ENCODE measurements at regions not wholly inside any gene's neighbourhood (a gene's known extent, or its start where the extent isn't known, plus 50 kb on each side); places are given as distances from the start of the nearest gene placed in this dataset.
"Not testable (repeated sequence)": the region's sequence is repeated elsewhere in the genome, so short reads cannot be mapped to it uniquely, and the experiment has no call there.

DNA sequence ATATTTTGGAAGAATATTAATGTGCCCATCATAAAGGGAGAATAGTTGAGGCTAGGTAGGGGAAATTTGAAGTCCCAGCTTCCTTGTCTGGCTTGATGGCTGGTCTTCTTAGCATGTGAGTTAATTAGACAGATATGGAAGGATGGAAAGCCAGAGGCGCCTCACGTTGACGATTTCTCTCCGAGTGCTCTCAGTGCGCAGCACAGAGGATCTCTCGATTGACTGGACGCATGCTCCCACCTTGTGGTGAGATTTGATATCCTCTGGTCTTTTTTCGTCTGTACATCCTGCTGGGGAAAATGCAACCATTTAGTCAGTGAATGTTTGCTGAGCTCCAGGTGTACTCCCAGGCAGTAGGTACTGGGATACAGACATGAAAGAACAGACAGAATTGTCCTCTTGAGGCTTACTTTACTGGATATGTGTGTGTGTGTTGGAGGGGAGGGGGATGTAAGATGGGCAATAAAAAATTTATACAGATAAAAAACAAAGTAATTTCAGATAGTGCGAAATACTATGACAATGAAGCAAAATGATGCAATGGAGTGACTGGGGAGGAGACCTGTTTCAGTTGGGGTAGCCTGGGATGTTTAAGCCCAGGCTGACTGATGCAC lies 66.9 kb upstream of the ZNG1B start:
- Histone ChIP-seq H3K4me2 (no peak overlapping the region), H3K4me3 (no peak overlapping the region), H3K36me3 (replicated peaks; ENCODE audit: insufficient read depth, low read depth) (no peaks in the 10 kb centered on the region), H3K79me2 (no peaks in the 10 kb centered on the region), H3K4me1 (ENCODE audit: insufficient read depth) (no peaks in the 10 kb centered on the region), H3K9me3 (ENCODE audit: low read depth) (no peaks in the 10 kb centered on the region), H4K20me1 (ENCODE audit: insufficient read depth, poor library complexity, severe bottlenecking) (no peaks in the 10 kb centered on the region), H3K9me2 (replicated peaks; ENCODE audit: insufficient read depth) (no peaks in the 10 kb centered on the region), H3K27ac (no peak overlapping the region), H2AFZ (no peak overlapping the region), H3K27me3 (no peaks in the 10 kb centered on the region)
- WGBS (ENCODE audit: low lambda C conversion rate, missing lambda C conversion rate), result 12% methylated on average over 9 of the region's 9 CpGs
- TF ChIP-seq, protein P1, sequence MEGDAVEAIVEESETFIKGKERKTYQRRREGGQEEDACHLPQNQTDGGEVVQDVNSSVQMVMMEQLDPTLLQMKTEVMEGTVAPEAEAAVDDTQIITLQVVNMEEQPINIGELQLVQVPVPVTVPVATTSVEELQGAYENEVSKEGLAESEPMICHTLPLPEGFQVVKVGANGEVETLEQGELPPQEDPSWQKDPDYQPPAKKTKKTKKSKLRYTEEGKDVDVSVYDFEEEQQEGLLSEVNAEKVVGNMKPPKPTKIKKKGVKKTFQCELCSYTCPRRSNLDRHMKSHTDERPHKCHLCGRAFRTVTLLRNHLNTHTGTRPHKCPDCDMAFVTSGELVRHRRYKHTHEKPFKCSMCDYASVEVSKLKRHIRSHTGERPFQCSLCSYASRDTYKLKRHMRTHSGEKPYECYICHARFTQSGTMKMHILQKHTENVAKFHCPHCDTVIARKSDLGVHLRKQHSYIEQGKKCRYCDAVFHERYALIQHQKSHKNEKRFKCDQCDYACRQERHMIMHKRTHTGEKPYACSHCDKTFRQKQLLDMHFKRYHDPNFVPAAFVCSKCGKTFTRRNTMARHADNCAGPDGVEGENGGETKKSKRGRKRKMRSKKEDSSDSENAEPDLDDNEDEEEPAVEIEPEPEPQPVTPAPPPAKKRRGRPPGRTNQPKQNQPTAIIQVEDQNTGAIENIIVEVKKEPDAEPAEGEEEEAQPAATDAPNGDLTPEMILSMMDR (IDR thresholded peaks at IDR 0.05; ENCODE audit: poor library complexity), result peak; percentile 85
- TF ChIP-seq EZH2phosphoT487 (IDR thresholded peaks at IDR 0.05; ENCODE audit: low read depth, severe bottlenecking, unreplicated experiment), result no peak
- peak; percentile 84 for DNase-seq (ENCODE audit: low spot score)

- H3K9me3 ChIP-seq (ENCODE audit: low read depth), result no peaks in the 10 kb centered on the region
- H3K4me3 ChIP-seq, result no peak overlapping the region
- no peaks in the 10 kb centered on the region for H3K79me2 ChIP-seq
- no peaks in the 10 kb centered on the region for H4K20me1 ChIP-seq (ENCODE audit: insufficient read depth, poor library complexity, severe bottlenecking)
- TF ChIP-seq, protein P1 (IDR thresholded peaks at IDR 0.05; ENCODE audit: poor library complexity), result no peak
- TF ChIP-seq EZH2phosphoT487 (IDR thresholded peaks at IDR 0.05; ENCODE audit: low read depth, severe bottlenecking, unreplicated experiment) (no peak), EZH2 (IDR thresholded peaks at IDR 0.05; ENCODE audit: borderline replicate concordance) (no peak)
- no peaks in the 10 kb centered on the region for H3K9me2 ChIP-seq (replicated peaks; ENCODE audit: insufficient read depth)
- H3K4me2 ChIP-seq, result no peak overlapping the region
- no peak overlapping the region for H3K27ac ChIP-seq
- H3K4me1 ChIP-seq (ENCODE audit: insufficient read depth), result no peaks in the 10 kb centered on the region
- no peaks in the 10 kb centered on the region for H3K36me3 ChIP-seq (replicated peaks; ENCODE audit: insufficient read depth, low read depth)
- H3K27me3 ChIP-seq, result no peaks in the 10 kb centered on the region
- H2AFZ ChIP-seq, result no peak overlapping the region
- WGBS (ENCODE audit: low lambda C conversion rate, missing lambda C conversion rate), result 70% methylated on average over 5 of the region's 5 CpGs
- no peak for DNase-seq (ENCODE audit: low spot score)
These were observed 67.5 kb upstream of the ZNG1B start for GRCh38 chr2:113370030-113370429.

DNA sequence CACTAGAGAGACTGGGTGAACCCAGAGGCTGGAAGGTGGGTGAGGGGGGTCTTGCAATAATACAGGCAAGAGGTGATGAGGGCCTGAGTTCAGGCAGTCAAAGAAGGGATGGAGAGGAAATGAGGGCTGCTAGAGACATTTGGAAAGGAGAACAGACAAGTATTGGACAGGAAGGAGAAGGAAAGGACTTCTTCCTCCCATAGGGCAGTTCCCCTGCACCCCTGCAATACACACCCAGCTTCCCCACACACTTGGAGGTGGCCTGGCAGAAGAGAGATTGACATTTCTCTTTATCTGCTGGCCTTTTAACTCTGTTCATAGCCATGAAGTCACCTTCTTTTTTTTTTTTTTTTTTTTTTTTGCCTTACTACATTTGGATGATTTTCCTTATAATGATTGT lies 68.9 kb upstream of the ZNG1B start:
- H3K27ac ChIP-seq; H3K27me3 ChIP-seq; H3K4me2 ChIP-seq; H3K9me2 ChIP-seq (replicated peaks; ENCODE audit: insufficient read depth); DNase-seq (ENCODE audit: low spot score); H3K79me2 ChIP-seq; H2AFZ ChIP-seq; H3K36me3 ChIP-seq (replicated peaks; ENCODE audit: insufficient read depth, low read depth); H3K4me1 ChIP-seq (ENCODE audit: insufficient read depth); H3K9me3 ChIP-seq (ENCODE audit: low read depth); H4K20me1 ChIP-seq (ENCODE audit: insufficient read depth, poor library complexity, severe bottlenecking); H3K4me3 ChIP-seq: not testable (repeated sequence)

- not testable (repeated sequence) for H3K79me2 ChIP-seq; H3K27me3 ChIP-seq; H3K27ac ChIP-seq; DNase-seq (ENCODE audit: low spot score); H3K9me3 ChIP-seq (ENCODE audit: low read depth); H3K9me2 ChIP-seq (replicated peaks; ENCODE audit: insufficient read depth); H2AFZ ChIP-seq; H3K4me1 ChIP-seq (ENCODE audit: insufficient read depth); H3K36me3 ChIP-seq (replicated peaks; ENCODE audit: insufficient read depth, low read depth); H4K20me1 ChIP-seq (ENCODE audit: insufficient read depth, poor library complexity, severe bottlenecking); H3K4me3 ChIP-seq; H3K4me2 ChIP-seq
- 57% methylated on average over 4 of the region's 4 CpGs for WGBS (ENCODE audit: low lambda C conversion rate, missing lambda C conversion rate)
These were observed 70.7 kb upstream of the ZNG1B start for GRCh38 chr2:113366821-113367220.

DNA sequence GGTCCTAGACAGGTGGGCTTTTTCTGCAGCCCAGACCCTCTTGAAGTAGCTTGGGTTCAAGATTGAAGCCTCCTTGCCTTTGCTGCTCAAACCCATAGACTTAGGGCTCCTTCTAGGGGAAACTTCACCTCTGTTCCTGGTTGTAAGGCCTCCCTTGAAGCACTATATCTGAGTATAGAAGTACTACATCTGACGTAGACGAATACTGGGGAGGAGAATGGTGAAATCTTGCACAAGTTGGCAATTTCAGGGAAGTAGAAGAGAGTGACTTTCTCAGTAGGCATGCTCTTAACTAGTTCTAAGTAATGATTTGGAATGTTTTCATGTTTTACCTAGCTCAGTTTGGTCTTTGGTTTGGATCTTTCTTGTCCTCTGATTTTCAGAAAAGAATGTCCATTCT lies 71.7 kb upstream of the ZNG1B start:
- H3K9me3 ChIP-seq (ENCODE audit: low read depth); H3K4me3 ChIP-seq; H3K79me2 ChIP-seq; DNase-seq (ENCODE audit: low spot score); H3K4me1 ChIP-seq (ENCODE audit: insufficient read depth); H3K27ac ChIP-seq; H3K27me3 ChIP-seq; H2AFZ ChIP-seq; H4K20me1 ChIP-seq (ENCODE audit: insufficient read depth, poor library complexity, severe bottlenecking); H3K4me2 ChIP-seq; H3K9me2 ChIP-seq (replicated peaks; ENCODE audit: insufficient read depth); H3K36me3 ChIP-seq (replicated peaks; ENCODE audit: insufficient read depth, low read depth): not testable (repeated sequence)
- WGBS (ENCODE audit: low lambda C conversion rate, missing lambda C conversion rate), result 98% methylated on average over 2 of the region's 2 CpGs

DNA sequence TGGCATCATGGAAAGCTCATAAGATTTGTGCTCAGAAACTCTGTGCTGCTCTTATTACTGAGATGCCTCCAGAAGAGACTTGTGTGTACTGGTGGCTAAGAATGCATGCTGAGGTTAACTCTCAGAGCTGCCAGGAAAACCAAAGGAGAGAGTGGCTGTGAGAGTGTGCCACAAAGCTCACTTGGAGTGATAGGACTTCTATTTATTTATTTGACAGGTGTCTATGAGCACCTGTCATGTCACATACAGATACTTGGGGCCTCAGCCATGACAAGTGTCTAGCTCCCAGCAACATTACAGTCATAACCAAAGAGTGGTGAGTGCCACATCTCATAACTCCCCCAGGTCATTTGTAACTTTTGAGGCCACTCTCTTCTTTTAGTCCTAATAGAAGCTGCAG lies 72.2 kb upstream of the ZNG1B start:
- H3K79me2 ChIP-seq; H3K4me2 ChIP-seq; H3K27me3 ChIP-seq; H3K9me2 ChIP-seq (replicated peaks; ENCODE audit: insufficient read depth); DNase-seq (ENCODE audit: low spot score); H4K20me1 ChIP-seq (ENCODE audit: insufficient read depth, poor library complexity, severe bottlenecking); H3K27ac ChIP-seq; H3K36me3 ChIP-seq (replicated peaks; ENCODE audit: insufficient read depth, low read depth); H3K4me3 ChIP-seq; H2AFZ ChIP-seq; H3K9me3 ChIP-seq (ENCODE audit: low read depth); H3K4me1 ChIP-seq (ENCODE audit: insufficient read depth): not testable (repeated sequence)
